K562 (cell line): ENCODE measurements at regions not wholly inside any gene's neighbourhood (a gene's known extent, or its start where the extent isn't known, plus 50 kb on each side); places are given as distances from the start of the nearest gene placed in this dataset.

Source experiments
- AFF4 ChIP-seq: sonication (generic); formaldehyde crosslinking; IDR thresholded peaks from 2 replicates; pipeline ENCODE4 v1.8.0; 2023; ENCODE audit warnings: mild to moderate bottlenecking, missing genetic modification reagents
- CEBPB ChIP-seq: fragments of 450-650 bp; IDR thresholded peaks from 2 replicates; pipeline ENCODE4 v1.6.1; 2016; ENCODE audit warnings: missing genetic modification characterization, missing compliant biosample characterization
- CHD2 ChIP-seq: IDR thresholded peaks from 2 replicates; pipeline ENCODE4 v1.6.1; 2011; ENCODE audit warnings: low read depth, low read length
- EP400 ChIP-seq: fragments of 450-650 bp; IDR thresholded peaks from 2 replicates; pipeline ENCODE4 v1.6.1; 2017; ENCODE audit warnings: antibody characterized with exemption, mild to moderate bottlenecking, moderate library complexity
- HMGXB4 ChIP-seq: sonication (generic); formaldehyde crosslinking; IDR thresholded peaks from 2 replicates; pipeline ENCODE4 v1.8.1; 2023; ENCODE audit warnings: mild to moderate bottlenecking, missing genetic modification reagents
- IRF9 ChIP-seq: fragments of 450-650 bp; IDR thresholded peaks from 2 replicates; pipeline ENCODE4 v1.6.1; 2016; ENCODE audit warnings: missing biosample characterization, missing genetic modification characterization
- MAFG ChIP-seq: fragments of 450-650 bp; conservative IDR thresholded peaks from 2 replicates; pipeline ENCODE4 v1.6.1; 2016; ENCODE audit warnings: missing genetic modification characterization, missing compliant biosample characterization
- MAX ChIP-seq: sonication (generic); formaldehyde crosslinking; IDR thresholded peaks from 2 replicates; pipeline ENCODE4 v1.9.0; 2022; ENCODE audit warnings: mild to moderate bottlenecking, missing genetic modification reagents
- MBD2 ChIP-seq: sonication (generic); IDR thresholded peaks from 2 replicates; pipeline ENCODE4 v1.6.1; 2016; ENCODE audit warnings: low read depth, borderline replicate concordance
- NR1H2 ChIP-seq: sonication (generic); formaldehyde crosslinking; IDR thresholded peaks from 2 replicates; pipeline ENCODE4 v1.4.0; 2020; ENCODE audit warnings: mild to moderate bottlenecking, missing genetic modification reagents
- NR2C2 ChIP-seq, 2 experiments: fragments of 200-800 bp in 1 of 2; sonication (Bioruptor generic) in 1 of 2; sonication (generic) in 1 of 2; formaldehyde crosslinking in 1 of 2; IDR thresholded peaks; 2 replicates each; pipeline versions ENCODE4 v1.6.1 to v1.8.0; 2016 to 2022; ENCODE audit warnings: mild to moderate bottlenecking in 1 of 2, missing compliant biosample characterization in 1 of 2, missing genetic modification characterization in 1 of 2, missing genetic modification reagents in 1 of 2
- RBM22 ChIP-seq: fragments of 200-400 bp; formaldehyde crosslinking; IDR thresholded peaks from 2 replicates; pipeline ENCODE4 v1.6.1; 2018; ENCODE audit warnings: low read length, low read depth; ENCODE audit not compliant: poor library complexity, severe bottlenecking
- RBM39 ChIP-seq: fragments of 200-400 bp; formaldehyde crosslinking; optimal IDR thresholded peaks from 2 replicates; pipeline ENCODE3; 2018; ENCODE audit warnings: low read depth, low read length
- SMAD1 ChIP-seq: fragments of 150-350 bp; IDR thresholded peaks from 2 replicates; pipeline ENCODE4 v1.6.1; 2014; ENCODE audit warnings: low read length, low read depth; ENCODE audit not compliant: partially characterized antibody
- SREBF2 ChIP-seq: sonication (generic); formaldehyde crosslinking; IDR thresholded peaks from 2 replicates; pipeline ENCODE4 v1.4.0; 2020; ENCODE audit warnings: mild to moderate bottlenecking, missing genetic modification reagents
- SRF ChIP-seq, 2 experiments: fragments of 250-450, 450-650 bp in 1 of 2; sonication (Bioruptor Pico) in 1 of 2; sonication (generic) in 1 of 2; formaldehyde crosslinking; IDR thresholded peaks; 2 replicates each; pipeline versions ENCODE4 v1.5.0 to v1.5.1; 2020 to 2022; ENCODE audit warnings: mild to moderate bottlenecking in 1 of 2, missing genetic modification reagents in 1 of 2
- TOE1 ChIP-seq, 2 experiments: fragments of 450-650 bp in 1 of 2; sonication (generic) in 1 of 2; formaldehyde crosslinking in 1 of 2; IDR thresholded peaks; 2 replicates each; pipeline versions ENCODE4 v1.7.1 to v1.8.0; 2016 to 2022; ENCODE audit warnings: borderline replicate concordance in 2 of 2, mild to moderate bottlenecking in 2 of 2, antibody characterized with exemption in 1 of 2, inconsistent platforms in 1 of 2, low read depth in 1 of 2, missing genetic modification reagents in 1 of 2, moderate library complexity in 1 of 2
- ZBTB33 ChIP-seq: sonication (generic); formaldehyde crosslinking; IDR thresholded peaks from 2 replicates; pipeline ENCODE4 v1.8.1; 2023; ENCODE audit warnings: mild to moderate bottlenecking, missing genetic modification reagents
- ZNF175 ChIP-seq: fragments of 200-800 bp; sonication (Bioruptor generic); IDR thresholded peaks from 2 replicates; pipeline ENCODE4 v1.6.1; 2016; ENCODE audit warnings: low read depth, mild to moderate bottlenecking, missing genetic modification characterization, missing compliant biosample characterization

- TF ChIP-seq ZNF175 (CRISPR knock-in tag) (0 out of 2 replicates have a peak, but pooled peaks have one; percentile 5), AFF4 (CRISPR knock-in tag) (0 out of 2 replicates have a peak, but pooled peaks have one; percentile 23), MAX (CRISPR knock-in tag) (no peak), NR1H2 (no peak), CHD2 (no peak), SREBF2 (CRISPR knock-in tag) (no peak), TOE1 (IDR thresholded peaks at IDR 0.05; ENCODE audit: borderline replicate concordance) (no peak), TOE1 (CRISPR knock-in tag; IDR thresholded peaks at IDR 0.05; ENCODE audit: borderline replicate concordance, low read depth) (0 out of 2 replicates have a peak, but pooled peaks have one; percentile 3), SRF (CRISPR knock-in tag; IDR thresholded peaks at IDR 0.05) (no peak), RBM39 (no peak), MBD2 (no peak), NR2C2 (CRISPR knock-in tag; IDR thresholded peaks at IDR 0.05) (no peak), NR2C2 (tag; IDR thresholded peaks at IDR 0.05) (peak; percentile 18; the same call in 1 of the 2 replicates), HMGXB4 (CRISPR knock-in tag) (no peak), MAFG (tag) (no peak), ZBTB33 (no peak), CEBPB (tag) (0 out of 2 replicates have a peak, but pooled peaks have one; percentile 5), RBM22 (no peak), SMAD1 (no peak), EP400 (no peak), IRF9 (tag) (no peak)
Observed at GRCh38 chr1:234546387-234546704, 63.6 kb downstream of the IRF2BP2 start (continued).
